NCI-H2196 (cell line): ENCODE measurements at regions not wholly inside any gene's neighbourhood (a gene's known extent, or its start where the extent isn't known, plus 50 kb on each side); places are given as distances from the start of the nearest gene placed in this dataset.

Source experiments
- DNase-seq: peaks from one replicate; lab custom pipeline; 2025; ENCODE audit not compliant: unreplicated experiment; lab: John Stamatoyannopoulos, UW

DNA sequence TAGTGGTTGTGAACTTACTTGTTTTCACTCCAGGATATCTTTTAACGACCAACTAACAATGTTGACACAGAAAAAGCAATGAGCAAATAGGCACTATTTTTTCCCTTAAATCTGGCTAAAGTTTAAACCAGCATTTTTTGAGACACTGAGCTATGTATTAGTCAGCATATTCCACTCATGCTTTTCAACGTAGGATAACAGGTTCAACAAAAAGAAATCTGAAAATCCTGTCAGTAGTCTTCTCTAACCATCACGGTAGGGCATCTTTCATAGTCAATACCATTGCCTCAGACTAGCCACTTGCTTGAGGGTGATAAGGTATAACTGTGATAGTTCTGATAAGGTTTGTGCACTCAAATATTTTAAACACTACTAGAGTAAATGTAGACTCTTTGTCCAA lies 1177.3 kb upstream of the NUDT12 start:
- DNase-seq: no peak

DNA sequence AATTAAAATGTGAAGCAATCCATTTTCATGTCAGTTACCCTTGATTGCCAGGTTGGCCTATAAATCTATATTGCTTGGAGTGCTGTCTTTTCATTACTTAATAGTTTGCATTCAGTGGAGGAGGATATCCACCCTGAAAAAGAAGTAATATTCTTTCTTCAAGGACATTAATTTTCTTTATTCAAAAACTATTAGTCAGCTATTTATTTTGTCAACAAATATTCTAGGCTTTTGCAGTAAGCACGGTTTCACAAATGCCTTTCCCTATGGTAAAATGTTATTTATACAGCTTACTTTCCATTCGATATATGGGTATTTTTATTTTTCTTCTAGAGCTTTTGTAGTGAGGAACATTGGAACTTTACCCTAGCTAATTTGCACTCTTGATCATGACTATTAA lies 1176.9 kb upstream of the NUDT12 start:
- DNase-seq: no peak

GRCh38 chr5:104736073-104736472 lies 1173.5 kb upstream of the NUDT12 start:
- no peak for DNase-seq

DNA sequence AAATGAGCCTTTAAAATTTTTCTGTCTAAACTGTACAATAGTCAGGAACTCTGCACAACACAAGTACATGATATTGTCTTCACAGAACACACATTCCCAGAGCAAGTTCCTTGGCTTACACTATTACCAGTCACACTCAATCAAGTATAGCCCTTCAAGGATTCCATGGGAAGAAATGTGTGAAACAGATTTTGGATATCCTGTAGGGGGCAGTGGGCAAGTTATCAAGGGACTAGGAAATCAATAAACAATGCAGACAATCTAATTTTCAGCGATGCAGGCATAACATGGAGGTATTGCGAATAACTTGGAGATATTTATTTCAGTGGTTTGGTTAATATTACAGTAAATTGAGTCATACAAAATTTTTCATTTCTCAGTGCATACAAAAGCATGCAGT lies 1171.5 kb upstream of the NUDT12 start:
- no peak for DNase-seq

DNA sequence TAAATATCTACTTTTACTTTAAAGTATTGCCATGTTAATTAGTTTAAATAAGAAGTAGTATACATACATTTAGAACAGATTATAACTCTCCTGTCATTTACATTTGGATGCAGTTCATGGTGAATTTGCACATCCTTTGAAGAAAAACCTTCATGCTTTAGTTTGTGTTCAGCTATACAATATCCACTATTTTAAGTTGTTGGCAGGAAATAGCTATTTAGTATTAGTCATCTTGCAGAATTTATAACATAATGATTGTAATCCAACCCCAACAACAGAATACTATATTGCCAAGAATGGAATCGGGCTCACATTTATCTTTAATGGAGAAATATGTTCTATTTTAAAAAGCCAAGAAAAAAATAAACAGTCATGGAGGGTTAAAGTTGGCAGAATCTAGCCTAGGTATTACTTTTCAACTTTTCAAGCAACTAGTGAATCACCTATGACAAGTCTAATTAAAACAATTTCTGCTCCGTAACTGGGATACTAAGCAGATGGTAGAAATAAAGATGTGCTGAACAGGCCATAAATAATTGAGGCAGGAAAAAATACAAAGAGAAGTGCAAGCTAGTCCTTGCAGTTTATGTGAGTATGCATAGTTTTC lies 1170.6 kb upstream of the NUDT12 start:
- DNase-seq: no peak

GRCh38 chr5:104731331-104731730 lies 1168.7 kb upstream of the NUDT12 start:
- DNase-seq: no peak

- DNase-seq: no peak
Observed at GRCh38 chr5:104708027-104708426, 1145.4 kb upstream of the NUDT12 start.

- DNase-seq: no peak
Observed at GRCh38 chr5:104706600-104706999, 1144.0 kb upstream of the NUDT12 start.

GRCh38 chr5:104702212-104702611 lies 1139.6 kb upstream of the NUDT12 start:
- DNase-seq: no peak

GRCh38 chr5:104699438-104699837 lies 1136.8 kb upstream of the NUDT12 start:
- no peak for DNase-seq

DNA sequence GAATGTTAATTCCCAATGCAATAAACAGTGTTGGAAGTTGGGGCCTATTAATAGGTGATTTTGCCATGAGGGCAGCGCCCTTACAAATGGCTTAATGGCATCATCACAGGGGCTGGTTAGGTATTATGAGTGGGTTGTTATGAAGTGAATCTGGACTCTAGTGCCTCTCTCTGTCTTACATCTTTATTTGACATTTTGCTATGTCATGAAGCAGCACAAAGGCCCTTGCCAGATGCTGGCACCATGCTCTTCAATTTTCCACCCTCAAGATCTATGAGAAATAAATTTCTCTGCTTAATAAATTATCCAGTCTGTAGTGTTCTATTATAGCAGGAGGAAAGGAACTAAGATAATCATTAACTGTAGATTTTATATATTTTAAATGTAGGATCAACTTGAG lies 1098.7 kb upstream of the NUDT12 start:
- no peak for DNase-seq

DNA sequence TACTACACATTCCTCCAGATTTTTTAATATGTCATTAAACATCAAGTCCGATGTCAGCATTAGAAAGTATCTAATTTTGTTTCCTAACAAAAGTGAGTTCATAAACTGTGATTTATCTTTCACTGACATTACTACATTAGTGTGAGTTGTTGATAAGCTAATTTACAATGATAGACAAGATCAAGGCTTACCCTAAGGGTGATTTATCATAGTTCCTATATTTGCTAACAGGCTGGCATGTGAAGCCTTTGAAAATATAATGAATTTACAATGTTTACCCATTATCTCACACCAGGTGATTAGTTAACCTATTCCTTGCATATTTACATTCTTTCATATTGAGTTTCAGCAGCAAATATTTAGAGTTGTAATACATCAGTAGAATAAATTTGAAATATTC lies 1096.9 kb upstream of the NUDT12 start:
- no peak for DNase-seq

- no peak for DNase-seq
Observed at GRCh38 chr5:104652271-104652861, 1089.8 kb upstream of the NUDT12 start.

DNA sequence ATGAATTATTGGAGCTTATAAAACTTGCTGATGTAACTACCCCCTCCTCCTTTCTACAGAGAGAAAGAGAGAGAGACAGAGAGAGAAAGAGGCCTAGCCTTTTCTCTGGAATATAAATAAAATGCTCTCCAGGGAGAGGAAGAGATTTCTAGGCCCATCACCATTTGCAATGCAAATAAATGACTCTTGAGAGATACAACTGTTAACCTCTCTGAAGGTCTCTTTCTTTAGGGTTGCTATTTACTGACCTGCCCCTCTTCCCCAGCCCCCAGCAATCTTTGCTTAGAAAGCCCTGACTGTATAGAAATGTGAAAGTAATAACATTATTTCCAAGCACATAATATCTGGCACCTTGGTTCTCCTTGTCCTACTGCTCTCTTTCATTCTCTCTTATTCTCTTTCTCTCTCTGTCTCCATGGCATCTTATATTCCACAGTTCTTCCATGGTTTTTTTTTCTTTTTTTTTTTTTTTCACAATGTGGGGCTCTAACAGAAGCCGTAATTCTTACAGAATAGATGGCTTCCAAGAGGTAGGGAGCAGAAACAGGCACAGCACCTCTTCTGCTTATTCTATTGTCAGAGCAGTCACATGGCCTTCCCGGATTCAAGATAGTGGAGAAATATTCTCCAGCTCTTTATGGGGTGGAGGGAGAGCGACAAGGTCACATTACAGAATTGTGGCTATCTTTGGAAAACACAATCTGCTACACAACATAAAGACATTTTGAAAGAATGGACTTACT lies 1087.9 kb upstream of the NUDT12 start:
- DNase-seq: no peak

DNA sequence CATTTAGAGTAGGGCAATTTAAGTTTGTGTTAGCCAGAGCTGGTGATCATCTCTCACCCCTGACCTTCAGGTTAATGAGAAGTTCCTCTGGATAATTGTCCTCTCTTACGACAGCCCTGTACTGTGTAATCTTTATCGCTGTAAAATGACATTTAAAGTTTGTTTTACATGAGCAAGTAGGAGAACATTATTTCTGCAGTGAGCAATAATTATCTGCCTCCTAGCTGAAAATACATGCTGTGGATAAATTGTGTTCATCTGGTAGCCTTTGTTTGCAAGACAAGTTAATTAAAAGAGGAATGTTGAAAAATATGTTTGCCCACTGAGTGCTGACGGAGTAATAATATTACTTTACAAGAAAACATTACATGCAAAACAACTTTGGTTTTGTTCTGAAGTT lies 1083.8 kb upstream of the NUDT12 start:
- DNase-seq: no peak

GRCh38 chr5:104643320-104643719 lies 1080.7 kb upstream of the NUDT12 start:
- DNase-seq: no peak

DNA sequence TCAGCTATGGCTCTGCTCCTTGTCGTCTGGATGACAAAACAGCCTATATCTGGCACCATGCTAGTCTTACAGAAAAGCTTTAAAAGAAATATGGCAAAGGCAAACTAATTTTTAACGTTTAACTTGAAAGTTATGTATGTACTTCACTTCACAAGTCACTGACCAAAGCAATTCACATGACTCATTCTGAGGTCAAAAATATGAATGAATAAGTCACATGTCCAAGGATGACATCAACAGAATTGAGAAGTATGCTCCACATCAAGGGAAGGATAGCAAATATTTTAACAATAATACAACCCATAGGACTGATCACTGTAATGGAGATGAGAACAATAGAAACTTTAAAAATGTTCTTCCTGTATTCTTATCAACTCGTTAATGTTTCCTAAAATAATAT lies 1072.6 kb upstream of the NUDT12 start:
- DNase-seq: no peak

- no peak for DNase-seq
Observed at GRCh38 chr5:104628911-104629310, 1066.3 kb upstream of the NUDT12 start.

- no peak for DNase-seq
Observed at GRCh38 chr5:104626122-104626521, 1063.5 kb upstream of the NUDT12 start.

GRCh38 chr5:104612005-104612404 lies 1049.4 kb upstream of the NUDT12 start:
- no peak for DNase-seq

DNA sequence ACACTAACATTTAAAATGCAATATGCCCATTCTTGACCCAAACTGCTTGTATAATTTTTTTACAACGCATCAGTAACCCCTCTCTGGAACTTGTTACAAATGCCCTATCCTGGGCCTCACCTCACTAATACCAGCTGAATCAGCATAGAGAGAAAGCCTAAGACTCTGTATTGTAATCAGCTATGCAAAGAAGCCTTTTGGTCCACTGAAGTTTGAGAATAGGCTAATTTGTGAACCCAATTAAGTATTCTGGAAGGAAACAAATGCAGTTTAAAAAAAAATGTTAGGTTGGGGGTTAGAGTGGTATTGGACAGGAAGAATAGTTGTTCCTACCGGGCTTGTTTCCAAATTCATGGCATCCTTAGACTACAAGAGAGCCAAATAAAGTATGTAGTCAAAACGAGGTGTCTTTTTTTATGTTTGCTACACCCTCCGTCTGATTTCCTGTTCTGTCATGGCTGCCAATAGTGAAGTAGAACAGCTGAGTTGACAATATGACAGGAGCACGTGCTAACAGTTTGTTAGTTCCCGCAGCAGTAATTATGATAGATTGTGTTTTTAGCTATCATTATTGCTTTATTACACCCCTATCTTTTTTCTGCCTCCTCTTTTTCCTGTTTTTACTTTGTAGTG lies 1048.7 kb upstream of the NUDT12 start:
- DNase-seq: no peak

DNA sequence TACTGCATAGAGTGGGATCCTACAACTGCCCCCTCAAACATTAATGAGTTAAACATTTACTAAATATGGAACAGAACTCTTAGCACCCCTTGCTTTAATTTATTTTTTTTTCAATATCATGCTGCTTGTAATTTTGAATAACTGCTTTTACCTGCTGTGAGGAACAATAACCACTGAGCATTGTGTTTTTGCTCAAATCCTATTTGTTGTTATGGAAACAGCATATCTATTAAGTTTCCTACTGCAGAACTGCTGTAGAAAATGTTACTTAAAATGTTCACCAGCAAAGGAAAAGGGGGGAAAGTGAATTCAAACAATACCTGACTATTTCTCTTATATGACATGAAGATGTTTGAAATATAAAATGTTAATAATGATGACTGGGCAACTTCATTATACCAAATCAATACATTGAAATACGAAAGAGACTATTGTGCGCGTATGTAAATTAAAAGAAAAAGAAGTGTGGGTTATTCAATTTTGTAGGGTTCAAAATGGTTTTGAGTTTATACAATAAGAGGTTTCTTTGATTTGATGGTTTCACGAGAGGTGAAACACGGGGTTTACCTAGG lies 1043.8 kb upstream of the NUDT12 start:
- no peak for DNase-seq
